ENCODE measurements at regions not wholly inside any gene's neighbourhood (a gene's known extent, or its start where the extent isn't known, plus 50 kb on each side); places are given as distances from the start of the nearest gene placed in this dataset.

DNA sequence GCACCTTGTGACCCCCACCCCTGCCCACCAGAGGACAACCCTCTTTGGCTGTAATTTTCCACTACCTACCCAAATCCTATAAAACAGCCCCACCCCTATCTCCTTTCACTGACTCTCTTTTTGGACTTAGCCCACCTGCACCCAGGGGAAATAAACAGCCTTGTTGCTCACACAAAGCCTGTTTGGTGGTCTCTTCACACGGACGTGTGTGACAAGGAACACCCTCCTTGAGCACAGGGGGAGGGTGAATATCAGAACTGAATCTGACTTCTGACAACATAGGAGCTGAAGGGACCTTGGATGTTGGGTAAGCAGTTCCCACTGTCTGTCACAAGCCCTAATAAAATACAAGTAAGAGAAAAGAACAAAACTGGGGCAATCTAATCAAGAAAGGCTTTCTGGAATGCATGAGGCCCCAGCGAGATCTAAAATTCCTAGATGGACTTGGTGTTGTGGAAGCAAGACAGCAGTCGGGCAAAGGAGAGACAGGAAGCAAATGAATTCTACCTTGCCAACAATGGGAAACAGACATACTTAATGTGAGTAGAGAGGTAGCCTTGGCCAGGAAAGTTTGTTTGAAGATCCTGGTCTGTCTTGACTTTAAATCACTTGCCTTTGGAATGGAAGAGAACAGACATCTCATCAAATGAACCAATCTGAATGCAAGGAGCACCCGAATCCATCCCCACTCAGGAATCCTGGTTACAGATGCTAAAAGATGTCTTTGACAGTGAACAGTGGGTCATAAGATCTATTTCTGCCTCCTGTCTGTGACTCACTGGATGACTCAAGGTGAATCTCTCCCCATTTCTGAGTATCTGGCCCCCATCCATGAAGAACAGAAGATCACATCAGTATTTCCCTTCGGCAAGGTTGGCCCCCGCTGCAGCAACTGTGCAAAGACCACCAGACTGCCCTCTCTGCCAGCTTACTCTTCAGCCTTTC, 53.3 kb downstream of the OLFML3 start:
- TF ChIP-seq ZNF560 (tag by site-specific recombination; IDR thresholded peaks at IDR 0.05; ENCODE audit: borderline replicate concordance) = no peak
- TF ChIP-seq ZNF341 (tag by site-specific recombination; IDR thresholded peaks at IDR 0.05; ENCODE audit: low read depth) = no peak
- TF ChIP-seq, protein P1, sequence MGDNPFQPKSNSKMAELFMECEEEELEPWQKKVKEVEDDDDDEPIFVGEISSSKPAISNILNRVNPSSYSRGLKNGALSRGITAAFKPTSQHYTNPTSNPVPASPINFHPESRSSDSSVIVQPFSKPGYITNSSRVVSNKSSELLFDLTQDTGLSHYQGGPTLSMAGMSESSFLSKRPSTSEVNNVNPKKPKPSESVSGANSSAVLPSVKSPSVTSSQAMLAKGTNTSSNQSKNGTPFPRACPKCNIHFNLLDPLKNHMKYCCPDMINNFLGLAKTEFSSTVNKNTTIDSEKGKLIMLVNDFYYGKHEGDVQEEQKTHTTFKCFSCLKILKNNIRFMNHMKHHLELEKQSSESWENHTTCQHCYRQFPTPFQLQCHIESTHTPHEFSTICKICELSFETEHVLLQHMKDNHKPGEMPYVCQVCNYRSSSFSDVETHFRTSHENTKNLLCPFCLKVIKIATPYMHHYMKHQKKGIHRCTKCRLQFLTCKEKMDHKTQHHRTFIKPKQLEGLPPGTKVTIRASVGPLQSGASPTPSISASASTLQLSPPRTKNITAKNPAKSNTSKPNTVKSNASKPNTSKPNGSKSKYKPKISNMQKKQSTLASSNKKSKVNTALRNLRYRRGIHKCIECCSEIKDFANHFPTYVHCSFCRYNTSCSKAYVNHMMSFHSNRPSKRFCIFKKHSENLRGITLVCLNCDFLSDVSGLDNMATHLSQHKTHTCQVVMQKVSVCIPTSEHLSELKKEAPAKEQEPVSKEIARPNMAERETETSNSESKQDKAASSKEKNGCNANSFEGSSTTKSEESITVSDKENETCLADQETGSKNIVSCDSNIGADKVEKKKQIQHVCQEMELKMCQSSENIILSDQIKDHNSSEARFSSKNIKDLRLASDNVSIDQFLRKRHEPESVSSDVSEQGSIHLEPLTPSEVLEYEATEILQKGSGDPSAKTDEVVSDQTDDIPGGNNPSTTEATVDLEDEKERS (tag by site-specific recombination; IDR thresholded peaks at IDR 0.05) = no peak
- TF ChIP-seq ZNF777 (tag by site-specific recombination; IDR thresholded peaks at IDR 0.05; ENCODE audit: borderline replicate concordance) = no peak
- no peak for TF ChIP-seq YY1 (tag by site-specific recombination; IDR thresholded peaks at IDR 0.05)
- TF ChIP-seq, protein P2, sequence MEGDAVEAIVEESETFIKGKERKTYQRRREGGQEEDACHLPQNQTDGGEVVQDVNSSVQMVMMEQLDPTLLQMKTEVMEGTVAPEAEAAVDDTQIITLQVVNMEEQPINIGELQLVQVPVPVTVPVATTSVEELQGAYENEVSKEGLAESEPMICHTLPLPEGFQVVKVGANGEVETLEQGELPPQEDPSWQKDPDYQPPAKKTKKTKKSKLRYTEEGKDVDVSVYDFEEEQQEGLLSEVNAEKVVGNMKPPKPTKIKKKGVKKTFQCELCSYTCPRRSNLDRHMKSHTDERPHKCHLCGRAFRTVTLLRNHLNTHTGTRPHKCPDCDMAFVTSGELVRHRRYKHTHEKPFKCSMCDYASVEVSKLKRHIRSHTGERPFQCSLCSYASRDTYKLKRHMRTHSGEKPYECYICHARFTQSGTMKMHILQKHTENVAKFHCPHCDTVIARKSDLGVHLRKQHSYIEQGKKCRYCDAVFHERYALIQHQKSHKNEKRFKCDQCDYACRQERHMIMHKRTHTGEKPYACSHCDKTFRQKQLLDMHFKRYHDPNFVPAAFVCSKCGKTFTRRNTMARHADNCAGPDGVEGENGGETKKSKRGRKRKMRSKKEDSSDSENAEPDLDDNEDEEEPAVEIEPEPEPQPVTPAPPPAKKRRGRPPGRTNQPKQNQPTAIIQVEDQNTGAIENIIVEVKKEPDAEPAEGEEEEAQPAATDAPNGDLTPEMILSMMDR (tag by site-specific recombination; IDR thresholded peaks at IDR 0.05) = no peak
- TF ChIP-seq, protein P3, sequence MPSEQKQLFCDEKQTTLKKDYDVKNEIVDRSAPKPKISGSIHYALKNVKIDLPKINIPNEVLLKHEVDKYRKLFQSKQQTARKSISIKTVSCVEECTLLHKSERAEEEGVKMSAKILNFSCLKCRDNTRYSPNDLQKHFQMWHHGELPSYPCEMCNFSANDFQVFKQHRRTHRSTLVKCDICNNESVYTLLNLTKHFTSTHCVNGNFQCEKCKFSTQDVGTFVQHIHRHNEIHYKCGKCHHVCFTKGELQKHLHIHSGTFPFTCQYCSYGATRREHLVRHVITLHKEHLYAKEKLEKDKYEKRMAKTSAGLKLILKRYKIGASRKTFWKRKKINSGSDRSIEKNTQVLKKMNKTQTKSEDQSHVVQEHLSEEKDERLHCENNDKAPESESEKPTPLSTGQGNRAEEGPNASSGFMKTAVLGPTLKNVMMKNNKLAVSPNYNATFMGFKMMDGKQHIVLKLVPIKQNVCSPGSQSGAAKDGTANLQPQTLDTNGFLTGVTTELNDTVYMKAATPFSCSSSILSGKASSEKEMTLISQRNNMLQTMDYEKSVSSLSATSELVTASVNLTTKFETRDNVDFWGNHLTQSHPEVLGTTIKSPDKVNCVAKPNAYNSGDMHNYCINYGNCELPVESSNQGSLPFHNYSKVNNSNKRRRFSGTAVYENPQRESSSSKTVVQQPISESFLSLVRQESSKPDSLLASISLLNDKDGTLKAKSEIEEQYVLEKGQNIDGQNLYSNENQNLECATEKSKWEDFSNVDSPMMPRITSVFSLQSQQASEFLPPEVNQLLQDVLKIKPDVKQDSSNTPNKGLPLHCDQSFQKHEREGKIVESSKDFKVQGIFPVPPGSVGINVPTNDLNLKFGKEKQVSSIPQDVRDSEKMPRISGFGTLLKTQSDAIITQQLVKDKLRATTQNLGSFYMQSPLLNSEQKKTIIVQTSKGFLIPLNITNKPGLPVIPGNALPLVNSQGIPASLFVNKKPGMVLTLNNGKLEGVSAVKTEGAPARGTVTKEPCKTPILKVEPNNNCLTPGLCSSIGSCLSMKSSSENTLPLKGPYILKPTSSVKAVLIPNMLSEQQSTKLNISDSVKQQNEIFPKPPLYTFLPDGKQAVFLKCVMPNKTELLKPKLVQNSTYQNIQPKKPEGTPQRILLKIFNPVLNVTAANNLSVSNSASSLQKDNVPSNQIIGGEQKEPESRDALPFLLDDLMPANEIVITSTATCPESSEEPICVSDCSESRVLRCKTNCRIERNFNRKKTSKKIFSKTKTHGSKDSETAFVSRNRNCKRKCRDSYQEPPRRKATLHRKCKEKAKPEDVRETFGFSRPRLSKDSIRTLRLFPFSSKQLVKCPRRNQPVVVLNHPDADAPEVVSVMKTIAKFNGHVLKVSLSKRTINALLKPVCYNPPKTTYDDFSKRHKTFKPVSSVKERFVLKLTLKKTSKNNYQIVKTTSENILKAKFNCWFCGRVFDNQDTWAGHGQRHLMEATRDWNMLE (tag by site-specific recombination; conservative IDR thresholded peaks at IDR 0.05; ENCODE audit: low read depth) = no peak
- TF ChIP-seq, protein P4, sequence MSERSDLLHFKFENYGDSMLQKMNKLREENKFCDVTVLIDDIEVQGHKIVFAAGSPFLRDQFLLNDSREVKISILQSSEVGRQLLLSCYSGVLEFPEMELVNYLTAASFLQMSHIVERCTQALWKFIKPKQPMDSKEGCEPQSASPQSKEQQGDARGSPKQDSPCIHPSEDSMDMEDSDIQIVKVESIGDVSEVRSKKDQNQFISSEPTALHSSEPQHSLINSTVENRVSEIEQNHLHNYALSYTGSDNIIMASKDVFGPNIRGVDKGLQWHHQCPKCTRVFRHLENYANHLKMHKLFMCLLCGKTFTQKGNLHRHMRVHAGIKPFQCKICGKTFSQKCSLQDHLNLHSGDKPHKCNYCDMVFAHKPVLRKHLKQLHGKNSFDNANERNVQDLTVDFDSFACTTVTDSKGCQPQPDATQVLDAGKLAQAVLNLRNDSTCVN (tag by site-specific recombination; optimal IDR thresholded peaks at IDR 0.05) = no peak

Measured in HEK293 (cell line).